Activated CD8-positive, alpha-beta memory T cell treated with anti-CD3 and anti-CD28 coated beads, Interleukin-2, amount 10 ng/mL, durations not matched to agents 7 days and 5 days (primary cell): ENCODE measurements at regions not wholly inside any gene's neighbourhood (a gene's known extent, or its start where the extent isn't known, plus 50 kb on each side); places are given as distances from the start of the nearest gene placed in this dataset.

Source experiments
- ATAC-seq: fragments of 150-1000 bp; cut with Tn5 transposase; one replicate; pipeline ENCODE4 v1.10.0; 2021; ENCODE audit warnings: moderate library complexity
- CTCF ChIA-PET: fragments of 350-600 bp; sonication (Branson Sonifier 250); formaldehyde crosslinking; loops from one replicate; lab custom pipeline; 2021; ENCODE audit warnings: antibody characterized with exemption; lab: Charles Lee
- DNase-seq: peaks from one replicate; pipeline ENCODE4 v3.0.0-alpha.2; 2020
- H3K27ac Mint-ChIP-seq: one replicate; pipeline ENCODE4 v1.8.0; 2021; ENCODE audit warnings: mild to moderate bottlenecking, mixed read lengths
- H3K27me3 Mint-ChIP-seq: one replicate; pipeline ENCODE4 v1.8.0; 2021; ENCODE audit warnings: mixed read lengths
- H3K36me3 Mint-ChIP-seq: one replicate; pipeline ENCODE4 v1.8.0; 2021; ENCODE audit warnings: mild to moderate bottlenecking, mixed read lengths
- H3K4me1 Mint-ChIP-seq: one replicate; pipeline ENCODE4 v1.8.0; 2021; ENCODE audit warnings: mixed read lengths
- H3K4me3 Mint-ChIP-seq: one replicate; pipeline ENCODE4 v1.8.0; 2021; ENCODE audit warnings: mild to moderate bottlenecking, moderate library complexity, mixed read lengths
- H3K9me3 Mint-ChIP-seq: one replicate; pipeline ENCODE4 v1.8.0; 2022; ENCODE audit warnings: low read depth, mixed read lengths

DNA sequence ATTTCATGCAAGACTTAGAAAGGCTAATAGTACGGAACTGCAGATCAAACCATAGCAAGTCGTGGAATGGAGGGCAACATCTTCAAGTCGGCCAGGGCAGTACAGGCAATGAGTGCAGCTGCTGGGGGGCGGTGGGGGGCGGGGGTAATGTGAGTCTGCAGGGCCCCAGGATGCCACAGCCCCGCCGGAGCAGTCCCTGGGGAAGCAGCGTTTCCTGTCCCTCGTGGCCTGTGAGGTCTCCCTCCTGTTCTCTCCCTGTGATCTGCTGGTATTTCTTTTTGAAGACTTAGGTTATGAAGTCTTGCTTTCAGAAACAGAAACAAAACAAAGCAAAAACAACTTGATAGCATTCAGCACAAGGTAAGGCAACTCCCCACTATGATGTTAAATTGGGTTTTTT is 351.9 kb downstream of the FOXA2 start:
- H3K9me3 Mint-ChIP-seq: peaks cover 2% of the 10 kb centered on the region
- no peak overlapping the region for H3K4me3 Mint-ChIP-seq
- no peaks in the 10 kb centered on the region for H3K27me3 Mint-ChIP-seq
- DNase-seq (no peak), ATAC-seq (no peak)
- no peaks in the 10 kb centered on the region for H3K4me1 Mint-ChIP-seq
- H3K27ac Mint-ChIP-seq: no peak overlapping the region
- CTCF ChIA-PET: no interaction called here
- H3K36me3 Mint-ChIP-seq: no peaks in the 10 kb centered on the region

DNA sequence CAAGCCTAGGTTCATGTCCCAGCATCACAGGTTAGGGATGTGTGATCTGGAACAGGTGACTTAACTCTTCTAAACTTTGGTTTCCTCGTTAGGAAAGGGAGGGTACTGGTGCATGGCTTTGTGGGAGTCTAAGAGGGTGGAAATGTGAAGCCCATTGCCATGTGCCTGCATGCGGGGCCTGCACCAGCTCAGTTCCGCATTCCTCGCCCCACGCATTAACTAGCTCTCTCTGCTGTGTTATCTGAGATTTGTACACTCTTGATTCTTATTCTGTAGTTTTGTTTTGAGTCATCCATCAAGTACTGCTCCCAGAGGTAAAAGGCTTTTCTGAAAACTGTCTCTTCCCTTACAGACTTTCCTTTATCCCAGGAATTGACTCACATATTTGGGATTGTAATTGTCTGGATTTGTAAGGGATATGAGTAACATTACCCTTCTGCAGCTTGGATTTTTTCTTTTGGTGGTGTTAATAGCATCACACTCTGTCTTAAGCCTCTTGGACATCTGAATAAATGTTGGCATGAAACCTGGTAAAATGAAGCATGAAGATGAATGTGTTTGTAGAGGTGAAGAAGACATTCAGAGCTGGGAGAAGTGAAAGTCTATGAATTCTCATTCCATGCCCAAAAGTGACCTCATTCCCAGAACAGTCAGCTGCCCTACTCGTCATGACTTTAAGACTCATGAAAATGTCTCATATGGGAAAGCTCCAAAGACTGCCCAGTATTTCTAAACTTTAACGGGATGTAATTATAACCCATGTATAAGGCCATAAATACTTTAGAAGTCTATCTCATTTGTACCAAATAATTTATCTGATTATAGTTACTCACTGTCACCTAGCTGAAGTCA is 357.3 kb downstream of the FOXA2 start:
- no peak for ATAC-seq

DNA sequence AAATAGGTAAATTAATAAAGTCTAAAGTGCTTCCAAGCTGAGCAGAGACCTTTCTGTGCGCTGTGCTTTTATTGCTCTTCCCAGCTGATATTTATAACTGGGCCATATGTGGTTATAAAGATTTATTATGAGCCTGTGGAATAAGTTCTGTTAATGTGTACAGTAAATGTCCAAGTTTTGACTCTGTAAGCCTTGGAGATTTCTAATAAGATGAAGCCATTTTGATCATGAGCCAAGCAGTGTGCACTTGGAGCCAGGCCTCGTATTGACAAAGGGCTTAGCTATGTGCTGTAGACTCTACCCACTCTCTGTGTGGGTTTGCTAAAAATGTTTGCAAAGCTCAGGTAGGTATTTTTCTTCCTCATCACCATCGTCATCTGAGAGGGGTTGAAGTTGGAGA is 361.1 kb downstream of the FOXA2 start:
- no peak for DNase-seq
- no peaks in the 10 kb centered on the region for H3K36me3 Mint-ChIP-seq
- no peaks in the 10 kb centered on the region for H3K27me3 Mint-ChIP-seq
- no peak overlapping the region for H3K27ac Mint-ChIP-seq
- no peak for ATAC-seq
- no peaks in the 10 kb centered on the region for H3K4me1 Mint-ChIP-seq
- CTCF ChIA-PET: no interaction called here
- no peak overlapping the region for H3K4me3 Mint-ChIP-seq
- peaks cover 7% of the 10 kb centered on the region for H3K9me3 Mint-ChIP-seq

More for the DNA sequence above, 357.3 kb downstream of the FOXA2 start:
- Mint-ChIP-seq H3K27ac (no peak overlapping the region), H3K4me3 (no peak overlapping the region), H3K4me1 (no peaks in the 10 kb centered on the region), H3K9me3 (peaks cover 9% of the 10 kb centered on the region), H3K36me3 (no peaks in the 10 kb centered on the region), H3K27me3 (no peaks in the 10 kb centered on the region)
- no peak for DNase-seq
- CTCF ChIA-PET: no interaction called here

DNA sequence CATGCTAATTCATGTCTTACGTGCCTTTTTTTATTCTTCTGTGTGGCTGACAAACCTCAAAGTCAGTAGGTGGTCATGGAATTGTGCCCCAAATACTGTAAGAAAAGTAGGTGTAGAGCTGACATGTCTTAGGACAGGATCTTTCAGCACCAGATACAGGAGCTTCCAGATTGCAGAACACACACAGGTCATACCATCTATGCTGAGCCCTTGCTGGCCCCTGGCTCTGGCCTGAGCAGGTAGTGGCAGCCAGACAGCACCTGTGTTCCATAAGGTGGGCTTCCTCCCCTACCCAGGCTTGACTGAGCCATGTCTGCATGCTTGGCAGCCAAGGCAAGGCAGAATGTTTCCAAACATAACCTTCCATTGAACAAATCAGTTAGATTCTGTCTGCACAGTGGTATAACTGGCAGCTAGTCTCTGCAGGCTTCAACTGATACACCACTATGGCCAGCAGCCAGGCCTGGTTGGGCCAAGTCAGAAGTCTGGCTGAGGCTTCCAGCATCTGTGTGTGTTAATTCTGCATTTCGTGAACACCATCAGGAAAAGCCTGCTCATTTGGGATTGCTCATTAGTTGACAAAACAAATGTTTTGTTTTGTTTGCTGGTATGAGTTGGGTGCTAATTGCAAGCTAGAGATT is 366.5 kb downstream of the FOXA2 start:
- no peak overlapping the region for H3K4me3 Mint-ChIP-seq
- no peaks in the 10 kb centered on the region for H3K4me1 Mint-ChIP-seq
- no peaks in the 10 kb centered on the region for H3K36me3 Mint-ChIP-seq
- H3K27me3 Mint-ChIP-seq: no peaks in the 10 kb centered on the region
- ATAC-seq (no peak), DNase-seq (no peak)
- CTCF ChIA-PET: no interaction called here
- no peak overlapping the region for H3K27ac Mint-ChIP-seq
- H3K9me3 Mint-ChIP-seq: peaks cover 2% of the 10 kb centered on the region

DNA sequence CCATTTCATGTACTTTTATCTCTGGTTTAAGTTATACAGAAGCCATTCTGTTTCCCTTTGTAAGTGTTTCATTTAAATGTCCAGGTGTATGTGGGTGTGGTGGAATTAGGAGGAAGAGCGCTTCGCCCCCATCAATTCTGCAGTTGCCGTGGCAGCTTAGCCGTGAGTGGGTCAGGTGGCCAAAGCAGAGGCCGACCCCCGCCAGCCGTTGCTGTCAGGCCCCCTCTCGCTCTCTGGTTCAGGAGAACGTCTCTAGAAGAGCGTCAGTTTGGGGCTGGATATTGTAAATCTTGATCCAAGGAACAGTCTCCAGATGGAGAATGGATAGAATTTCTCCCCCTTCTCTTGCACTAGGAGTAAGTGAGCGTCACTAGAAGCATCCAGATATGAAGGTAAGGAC is 367.4 kb downstream of the FOXA2 start:
- DNase-seq (no peak), ATAC-seq (no peak)
- H3K36me3 Mint-ChIP-seq: no peaks in the 10 kb centered on the region
- H3K4me1 Mint-ChIP-seq: no peaks in the 10 kb centered on the region
- no peaks in the 10 kb centered on the region for H3K27me3 Mint-ChIP-seq
- H3K4me3 Mint-ChIP-seq: no peak overlapping the region
- CTCF ChIA-PET: no interaction called here
- no peak overlapping the region for H3K27ac Mint-ChIP-seq
- H3K9me3 Mint-ChIP-seq: peaks cover 2% of the 10 kb centered on the region

DNA sequence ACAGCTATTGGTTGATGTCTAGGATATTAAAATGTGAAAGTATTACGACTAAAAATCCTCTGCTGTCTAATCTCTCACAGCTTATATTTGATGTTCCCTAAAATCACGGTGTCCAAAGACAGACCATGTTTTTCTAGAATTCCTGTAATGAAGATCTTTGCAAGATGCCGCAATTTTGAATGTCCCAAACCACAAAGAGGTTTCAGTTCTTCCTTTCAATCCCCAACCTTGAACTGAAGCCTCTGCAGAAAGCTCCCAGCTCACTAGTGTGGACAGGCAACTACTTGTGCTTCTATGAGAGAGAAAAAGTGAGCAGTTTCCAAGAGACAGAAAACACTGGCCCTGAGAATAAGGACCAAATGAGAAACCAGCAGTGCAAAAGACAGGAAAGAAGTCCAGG is 370.1 kb downstream of the FOXA2 start:
- Mint-ChIP-seq H3K27me3 (no peaks in the 10 kb centered on the region), H3K4me1 (no peaks in the 10 kb centered on the region), H3K9me3 (peaks cover 2% of the 10 kb centered on the region), H3K4me3 (no peak overlapping the region), H3K27ac (no peak overlapping the region), H3K36me3 (no peaks in the 10 kb centered on the region)
- ATAC-seq (no peak), DNase-seq (no peak)
- CTCF ChIA-PET: no interaction called here

DNA sequence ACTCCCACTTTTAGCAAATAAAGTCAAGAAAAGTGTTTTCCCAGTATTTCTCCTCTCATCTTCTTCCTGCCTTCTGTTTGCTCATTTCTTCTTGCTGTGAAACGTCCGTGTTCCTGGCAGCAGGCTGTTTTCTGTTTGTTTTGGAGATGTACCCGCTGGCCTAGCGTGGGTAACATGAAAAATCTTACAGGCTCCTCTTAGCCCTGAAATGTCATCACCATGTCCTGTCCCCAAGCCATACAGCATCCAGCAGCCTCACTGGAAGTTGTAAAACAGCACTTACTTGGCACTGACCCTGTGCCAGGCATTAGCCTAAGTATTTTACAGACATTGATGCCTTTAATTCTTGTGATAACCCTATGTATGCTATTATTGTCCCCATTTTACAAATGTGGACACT is 371.1 kb downstream of the FOXA2 start:
- Mint-ChIP-seq H3K4me3 (no peak overlapping the region), H3K27ac (no peak overlapping the region), H3K36me3 (no peaks in the 10 kb centered on the region), H3K4me1 (no peaks in the 10 kb centered on the region), H3K27me3 (no peaks in the 10 kb centered on the region), H3K9me3 (peaks cover 2% of the 10 kb centered on the region)
- DNase-seq: no peak
- ATAC-seq: no peak
- CTCF ChIA-PET: no interaction called here

DNA sequence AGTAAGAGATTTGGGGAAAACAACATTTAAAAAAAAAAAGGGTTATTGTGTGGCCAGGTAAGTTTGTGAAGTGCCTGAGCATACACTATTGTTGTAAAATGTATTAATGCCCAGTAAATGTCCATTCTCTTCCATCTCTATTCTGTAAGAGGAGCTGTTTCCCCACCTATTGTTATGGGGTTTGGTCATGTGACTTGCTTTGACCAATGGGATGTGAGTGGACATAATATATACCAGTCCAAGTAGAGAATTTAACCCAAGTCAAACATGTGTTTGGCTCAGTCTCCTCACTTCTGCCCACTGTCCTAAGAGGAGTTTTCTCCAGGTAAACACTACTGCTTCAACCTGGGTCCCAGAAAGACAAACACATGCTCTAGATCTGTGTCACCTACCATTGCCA is 377.1 kb downstream of the FOXA2 start:
- Mint-ChIP-seq H3K27ac (no peak overlapping the region), H3K4me3 (no peak overlapping the region), H3K9me3 (peaks cover 2% of the 10 kb centered on the region), H3K4me1 (no peaks in the 10 kb centered on the region), H3K36me3 (no peaks in the 10 kb centered on the region), H3K27me3 (no peaks in the 10 kb centered on the region)
- CTCF ChIA-PET: no interaction called here
- no peak for DNase-seq
- no peak for ATAC-seq

DNA sequence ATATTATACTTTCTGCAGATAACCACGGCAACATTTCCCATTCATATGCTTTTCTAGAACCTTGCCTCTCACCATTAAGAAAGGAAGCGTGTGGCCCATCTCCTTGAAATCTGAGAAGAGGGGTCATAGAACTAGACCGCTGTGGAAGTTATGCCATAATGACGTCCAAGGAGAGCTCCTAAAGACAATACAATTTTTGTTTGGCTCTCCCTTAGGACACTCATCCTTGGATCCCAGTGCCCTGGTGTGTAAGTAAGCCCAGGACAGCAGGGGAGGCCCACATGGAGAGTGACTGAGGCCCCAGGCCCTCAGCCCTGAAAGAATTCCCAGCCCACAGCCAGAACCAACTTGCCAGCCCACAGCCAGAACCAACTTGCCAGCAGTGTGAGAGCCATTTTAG is 379.6 kb downstream of the FOXA2 start:
- Mint-ChIP-seq H3K27ac (no peak overlapping the region), H3K4me1 (no peaks in the 10 kb centered on the region), H3K27me3 (no peaks in the 10 kb centered on the region), H3K4me3 (no peak overlapping the region), H3K36me3 (no peaks in the 10 kb centered on the region), H3K9me3 (peaks cover 5% of the 10 kb centered on the region)
- CTCF ChIA-PET: no interaction called here
- DNase-seq (no peak), ATAC-seq (no peak)

DNA sequence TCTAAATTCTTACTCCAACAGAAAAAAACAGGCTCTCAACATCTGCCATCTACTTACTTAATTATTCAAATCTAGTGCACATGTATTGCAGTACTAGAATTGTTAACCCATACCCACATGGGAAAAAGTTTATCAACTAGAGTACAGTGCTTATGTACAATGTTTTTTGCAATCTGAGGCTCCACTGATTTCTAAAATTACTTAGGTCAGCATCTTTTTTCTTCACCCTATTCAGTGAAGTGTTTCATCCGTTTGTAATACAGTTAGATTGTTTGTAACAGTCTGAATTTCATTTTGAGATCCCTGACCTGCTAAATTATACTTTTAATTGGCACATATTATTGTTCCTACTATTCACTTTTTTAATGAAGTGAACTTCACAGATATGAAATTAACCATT is 402.2 kb downstream of the FOXA2 start:
- Mint-ChIP-seq H3K9me3 (peaks cover 10% of the 10 kb centered on the region), H3K4me3 (no peak overlapping the region), H3K27me3 (no peaks in the 10 kb centered on the region), H3K27ac (no peak overlapping the region), H3K36me3 (no peaks in the 10 kb centered on the region), H3K4me1 (no peaks in the 10 kb centered on the region)
- DNase-seq (no peak), ATAC-seq (no peak)
- CTCF ChIA-PET: no interaction called here

DNA sequence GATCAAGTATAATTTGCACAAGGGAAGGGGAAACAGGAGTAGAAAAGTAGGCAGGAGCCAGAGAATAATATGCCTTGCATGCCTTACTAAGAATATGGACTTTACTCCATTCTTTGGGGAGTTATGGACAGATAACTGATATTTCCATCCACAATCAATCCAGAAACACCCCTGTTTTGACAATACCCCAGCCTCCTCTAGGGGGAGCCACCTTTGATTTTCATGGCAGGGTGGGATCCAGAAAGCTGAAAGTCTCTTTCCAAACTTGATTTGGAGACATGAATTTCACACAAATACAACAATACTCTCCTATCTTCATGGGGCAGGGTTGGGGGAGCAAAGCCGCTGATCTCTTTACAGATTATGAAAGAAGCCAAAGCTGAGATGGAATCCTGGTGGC is 404.1 kb downstream of the FOXA2 start:
- CTCF ChIA-PET: no interaction called here
- Mint-ChIP-seq H3K27ac (no peak overlapping the region), H3K4me3 (no peak overlapping the region), H3K4me1 (no peaks in the 10 kb centered on the region), H3K9me3 (peaks cover 14% of the 10 kb centered on the region), H3K27me3 (no peaks in the 10 kb centered on the region), H3K36me3 (no peaks in the 10 kb centered on the region)
- ATAC-seq (no peak), DNase-seq (no peak)

DNA sequence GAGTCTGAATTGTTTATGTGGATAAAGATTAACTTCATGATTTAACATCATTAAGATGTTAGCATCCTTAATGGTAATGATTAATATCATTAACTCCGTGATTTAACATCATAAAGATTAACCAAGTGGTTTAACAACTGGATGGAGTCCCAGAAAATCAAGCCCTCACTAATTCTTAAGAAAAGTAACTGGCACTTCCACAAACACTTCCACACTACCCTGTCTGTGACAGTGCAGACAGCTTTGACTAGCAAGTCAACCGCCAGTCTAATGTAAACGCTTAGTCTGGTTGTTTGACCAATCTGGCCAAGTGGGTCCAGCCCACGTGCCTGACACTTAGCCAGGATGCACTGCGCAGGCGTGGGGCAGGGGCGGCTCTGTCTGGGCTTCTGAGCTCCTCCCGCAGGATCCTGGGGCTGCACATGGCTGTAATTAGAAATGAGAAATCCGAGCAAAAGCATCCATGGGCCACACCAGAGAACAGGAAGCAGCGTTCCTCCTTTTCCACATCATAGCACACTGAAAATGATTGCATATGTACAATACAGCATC is 424.2 kb downstream of the FOXA2 start:
- H3K27ac Mint-ChIP-seq: no peak overlapping the region
- peaks cover 5% of the 10 kb centered on the region for H3K9me3 Mint-ChIP-seq
- ATAC-seq: no peak
- CTCF ChIA-PET: no interaction called here
- no peaks in the 10 kb centered on the region for H3K27me3 Mint-ChIP-seq
- no peak for DNase-seq
- no peaks in the 10 kb centered on the region for H3K4me1 Mint-ChIP-seq
- H3K4me3 Mint-ChIP-seq: no peak overlapping the region
- no peaks in the 10 kb centered on the region for H3K36me3 Mint-ChIP-seq

DNA sequence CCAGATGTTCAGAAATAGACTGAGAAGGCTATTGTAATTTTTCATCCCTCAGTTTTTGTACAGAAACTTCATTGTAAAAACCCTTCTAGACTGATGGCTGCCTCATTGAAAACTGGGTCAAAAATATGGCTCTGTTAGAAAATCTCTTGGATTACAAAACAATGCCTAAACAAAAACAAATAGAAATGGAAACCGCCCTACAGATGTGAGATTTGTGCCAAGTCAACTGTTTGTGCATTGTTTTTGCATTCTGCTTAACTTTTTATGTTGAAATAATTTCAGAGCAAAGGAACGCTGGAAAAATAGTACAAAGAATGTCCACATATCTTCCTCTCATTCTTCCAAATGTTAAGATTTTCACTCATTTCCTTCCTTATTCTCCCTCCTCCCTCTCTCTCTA is 425.1 kb downstream of the FOXA2 start:
- ATAC-seq (no peak), DNase-seq (no peak)
- Mint-ChIP-seq H3K36me3 (no peaks in the 10 kb centered on the region), H3K4me3 (no peak overlapping the region), H3K27ac (no peak overlapping the region), H3K27me3 (no peaks in the 10 kb centered on the region), H3K9me3 (peaks cover 5% of the 10 kb centered on the region), H3K4me1 (no peaks in the 10 kb centered on the region)
- CTCF ChIA-PET: no interaction called here

DNA sequence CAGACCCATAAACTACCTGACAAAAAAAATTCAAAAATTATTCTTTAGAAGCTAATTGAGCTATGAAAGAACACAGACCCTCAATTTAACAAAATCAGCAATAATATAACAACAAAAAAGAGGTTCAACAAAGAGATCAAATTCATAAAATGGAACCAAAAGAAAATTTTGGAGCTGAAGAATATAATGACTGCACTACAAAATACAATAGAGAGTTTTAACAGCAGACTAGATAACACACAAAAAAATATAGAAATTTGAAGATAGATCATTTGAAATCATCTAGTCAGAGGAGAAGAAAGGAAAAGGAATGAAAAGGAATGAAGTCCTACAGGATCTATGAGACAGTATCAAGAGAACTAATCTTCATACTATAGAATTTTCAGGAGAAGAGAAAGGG is 422.1 kb downstream of the PAX1 start:
- peaks cover 17% of the 10 kb centered on the region for H3K9me3 Mint-ChIP-seq
- H3K4me3 Mint-ChIP-seq: no peak overlapping the region
- no peaks in the 10 kb centered on the region for H3K4me1 Mint-ChIP-seq
- ATAC-seq (no peak), DNase-seq (no peak)
- CTCF ChIA-PET: no interaction called here
- H3K36me3 Mint-ChIP-seq: no peaks in the 10 kb centered on the region
- H3K27me3 Mint-ChIP-seq: no peaks in the 10 kb centered on the region
- no peak overlapping the region for H3K27ac Mint-ChIP-seq
